Bone marrow (tissue), 2 donors: ENCODE measurements at regions not wholly inside any gene's neighbourhood (a gene's known extent, or its start where the extent isn't known, plus 50 kb on each side); places are given as distances from the start of the nearest gene placed in this dataset.
"Not testable (repeated sequence)": the region's sequence is repeated elsewhere in the genome, so short reads cannot be mapped to it uniquely, and the experiment has no call there.

Source experiments
- DNase-seq, 2 donors: peaks; one replicate each; lab custom pipeline; 2025; lab: John Stamatoyannopoulos, UW

DNA sequence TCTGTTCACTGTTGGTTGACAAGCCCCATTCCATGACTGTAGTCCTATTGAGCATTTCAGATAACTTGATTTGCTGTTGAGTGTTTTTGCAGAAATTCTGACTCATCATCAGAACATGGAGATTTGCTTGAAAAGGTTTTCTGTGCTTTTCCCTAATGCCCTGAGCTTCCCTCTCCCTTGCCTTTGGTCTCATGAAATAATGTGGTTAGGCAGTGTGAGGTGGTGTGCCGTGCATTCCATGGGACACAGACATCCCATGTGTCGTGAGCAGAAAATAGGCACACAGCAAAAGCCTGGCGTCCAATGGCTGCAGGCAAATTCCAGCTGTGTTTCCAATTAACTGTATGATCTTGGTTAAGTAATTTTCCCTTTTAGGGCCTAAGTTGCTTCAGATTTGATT is 197.4 kb downstream of the DLEU7 start:
- DNase-seq: no peak

DNA sequence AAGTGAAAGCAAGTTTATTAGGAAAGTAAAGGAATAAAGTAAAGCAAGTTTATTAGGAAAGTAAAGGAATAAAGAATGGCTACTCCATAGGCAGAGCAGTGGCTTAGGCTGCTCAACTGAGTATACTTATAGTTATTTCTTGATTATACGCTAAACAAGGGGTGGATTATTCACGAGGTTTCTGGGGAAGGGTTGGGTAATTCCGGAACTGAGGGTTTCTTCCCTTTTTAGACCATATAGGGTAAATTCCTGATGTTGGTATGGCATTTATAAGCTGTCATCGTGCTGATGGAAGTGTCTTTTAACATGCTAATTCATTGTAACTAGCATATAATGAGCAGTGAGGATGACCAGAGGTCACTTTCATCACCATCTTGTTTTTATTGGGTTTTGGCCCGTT is 194.3 kb downstream of the DLEU7 start:
- no peak for DNase-seq

DNA sequence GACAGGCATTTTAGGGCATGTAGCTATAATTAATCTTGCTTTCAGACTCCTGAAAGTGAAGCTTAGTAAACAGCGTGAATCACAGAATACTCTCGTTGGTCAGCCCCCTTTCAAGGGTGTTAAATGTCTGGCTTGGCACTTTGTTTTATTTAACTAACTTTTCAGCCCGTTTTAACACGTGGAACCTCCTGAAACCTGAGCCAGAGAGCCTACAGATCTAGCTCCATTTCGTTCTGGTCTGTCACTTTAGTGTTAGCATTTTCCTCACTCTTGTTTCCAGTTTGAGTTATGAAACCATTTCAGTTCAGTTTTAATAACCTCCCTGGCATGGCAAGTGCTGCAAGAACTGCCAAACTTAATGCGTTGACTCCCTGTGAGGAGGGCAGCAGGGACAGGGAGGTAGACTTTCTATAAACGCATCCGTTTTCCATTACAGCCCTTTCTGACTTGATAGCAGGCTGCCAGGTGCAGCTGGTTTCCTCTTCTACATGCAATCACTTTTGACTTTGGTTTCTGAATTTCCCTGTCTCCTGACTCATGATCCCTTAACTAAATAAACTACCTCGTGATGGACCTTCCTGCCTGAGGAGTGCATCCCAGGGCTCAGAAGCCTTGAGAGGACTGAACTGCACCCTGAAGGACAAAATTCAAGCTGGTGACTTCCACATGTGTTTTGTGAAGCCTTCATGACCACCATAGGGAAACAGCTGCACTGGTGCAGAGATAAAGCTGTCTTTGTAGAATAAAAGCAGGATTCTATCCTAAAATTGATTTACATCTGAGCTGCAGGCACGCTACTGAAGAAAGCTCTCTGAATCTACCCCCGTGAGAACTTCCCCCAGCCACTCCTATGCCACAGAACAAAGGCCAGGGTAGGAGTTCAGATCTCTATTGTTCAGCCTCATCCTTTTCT is 192.6 kb downstream of the DLEU7 start:
- no peak for DNase-seq

DNA sequence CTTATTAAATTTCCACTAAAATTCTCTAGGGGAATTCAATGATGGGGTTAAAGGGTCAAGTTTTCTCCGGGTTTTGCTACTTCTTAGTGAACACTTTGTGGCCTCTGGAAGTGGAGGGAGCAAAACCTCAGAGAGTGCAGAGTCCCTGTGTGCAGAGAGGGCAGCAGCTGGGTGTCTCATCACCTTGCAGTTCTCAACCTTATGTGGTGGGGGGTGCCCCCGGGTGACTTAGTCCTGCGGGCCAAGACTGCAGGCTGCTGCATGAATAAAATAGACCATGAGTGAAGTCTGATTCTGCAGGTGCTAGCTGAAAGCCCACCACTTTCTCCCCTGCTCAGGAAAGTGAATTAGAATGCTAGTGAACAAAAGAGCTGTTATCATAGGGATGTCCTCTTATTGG is 191.6 kb downstream of the DLEU7 start:
- no peak for DNase-seq

DNA sequence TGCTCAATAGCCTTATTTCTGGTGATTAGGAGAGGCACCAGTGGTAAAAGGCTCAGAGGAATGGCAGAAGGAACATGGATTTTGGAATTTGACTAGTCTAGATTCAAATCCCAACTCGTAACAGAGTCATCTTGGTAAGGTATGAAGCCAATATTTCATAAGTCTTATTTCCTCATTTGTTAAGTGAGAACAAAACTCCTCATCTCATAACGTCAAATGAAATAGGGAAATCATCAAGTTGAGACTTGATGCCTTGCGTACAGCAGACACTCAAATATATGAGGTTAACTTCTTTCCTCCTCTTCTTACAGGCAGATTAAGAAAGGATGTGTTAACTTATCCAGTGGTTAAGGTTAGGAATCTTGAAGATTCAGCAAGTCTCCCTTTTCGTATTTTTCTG is 189.2 kb downstream of the DLEU7 start:
- DNase-seq: no peak

DNA sequence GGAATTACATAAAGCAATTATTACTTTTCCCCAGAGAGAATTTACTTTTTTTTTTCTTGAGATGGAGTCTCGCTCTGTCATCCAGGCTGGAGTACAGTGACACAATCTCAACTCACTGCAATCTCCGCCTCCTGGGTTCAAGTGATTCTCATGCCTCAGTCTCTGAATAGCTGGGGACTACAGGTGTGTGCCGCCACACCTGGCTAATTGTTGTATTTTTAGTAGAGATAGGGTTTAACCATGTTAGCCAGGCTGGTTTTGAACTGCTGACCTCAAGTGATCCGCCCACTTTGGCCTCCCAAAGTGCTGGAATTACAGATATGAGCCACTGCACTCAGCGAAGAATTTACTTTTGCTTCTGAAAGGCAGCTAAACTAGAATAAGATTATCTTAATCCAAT is 181.6 kb downstream of the DLEU7 start:
- DNase-seq: not testable (repeated sequence)

DNA sequence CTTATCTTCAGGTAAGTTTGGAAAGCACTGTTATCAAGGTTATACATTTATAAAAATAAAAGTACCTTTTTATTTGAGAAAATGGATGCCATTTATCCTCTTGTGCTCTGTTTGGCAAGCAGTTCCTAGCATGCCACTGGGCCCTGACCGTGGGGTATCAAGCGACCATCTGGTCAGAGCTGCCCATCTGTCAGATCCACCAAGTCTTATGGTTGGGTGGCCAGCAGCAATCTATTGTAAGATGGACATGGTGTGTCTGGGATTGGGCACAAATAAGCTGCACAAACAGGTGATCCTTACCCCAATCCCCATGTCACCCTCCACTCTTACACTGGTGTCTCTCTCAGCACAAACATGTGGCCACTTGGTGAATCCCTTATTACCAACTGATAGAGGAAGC is 178.5 kb downstream of the DLEU7 start:
- no peak for DNase-seq

DNA sequence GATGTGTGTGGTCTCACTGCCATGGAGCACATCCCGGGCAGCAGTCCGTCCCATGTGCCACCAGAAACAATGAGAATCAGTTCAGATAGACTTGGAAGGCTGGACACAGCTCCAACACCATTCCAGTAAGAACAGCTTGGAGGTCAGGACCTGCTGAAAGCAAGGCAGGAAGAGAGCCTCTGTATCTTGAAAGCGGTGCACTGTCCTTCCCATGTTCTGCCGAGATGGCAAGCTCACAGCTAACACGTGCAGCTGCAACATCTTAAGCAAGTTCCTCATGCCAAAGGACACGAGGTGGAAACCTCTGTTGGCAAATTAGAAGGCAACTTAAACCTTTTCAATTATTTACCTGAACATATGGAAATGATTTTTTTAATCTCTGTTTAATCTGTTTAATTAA is 175.4 kb downstream of the DLEU7 start:
- no peak for DNase-seq

DNA sequence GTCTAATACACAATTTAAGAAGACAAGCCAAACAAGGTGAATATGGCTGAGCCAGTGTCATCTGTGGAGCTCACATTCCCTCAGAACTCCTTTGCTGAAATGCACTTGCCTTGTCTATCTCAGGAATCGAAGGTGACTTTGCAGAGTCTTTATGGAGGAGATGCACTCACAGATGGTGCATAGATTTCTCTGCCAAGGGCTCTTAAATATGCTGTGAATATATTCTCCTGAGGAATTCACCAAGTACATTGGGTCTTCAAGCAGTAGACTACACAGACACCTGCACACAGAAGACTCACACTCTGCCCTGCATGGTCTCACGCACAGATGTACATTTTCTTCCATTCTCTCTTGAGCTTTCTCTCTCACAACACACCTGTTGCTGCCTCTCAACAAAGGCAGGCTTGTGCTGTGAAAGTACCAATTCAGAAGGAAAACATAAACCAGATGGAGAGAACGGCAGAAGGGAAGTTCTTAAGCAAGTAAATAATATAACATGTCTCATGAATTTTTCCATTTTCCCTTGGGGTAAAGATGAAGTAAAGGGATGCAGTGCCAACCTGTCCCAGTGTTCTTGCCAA is 174.7 kb downstream of the DLEU7 start:
- no peak for DNase-seq

DNA sequence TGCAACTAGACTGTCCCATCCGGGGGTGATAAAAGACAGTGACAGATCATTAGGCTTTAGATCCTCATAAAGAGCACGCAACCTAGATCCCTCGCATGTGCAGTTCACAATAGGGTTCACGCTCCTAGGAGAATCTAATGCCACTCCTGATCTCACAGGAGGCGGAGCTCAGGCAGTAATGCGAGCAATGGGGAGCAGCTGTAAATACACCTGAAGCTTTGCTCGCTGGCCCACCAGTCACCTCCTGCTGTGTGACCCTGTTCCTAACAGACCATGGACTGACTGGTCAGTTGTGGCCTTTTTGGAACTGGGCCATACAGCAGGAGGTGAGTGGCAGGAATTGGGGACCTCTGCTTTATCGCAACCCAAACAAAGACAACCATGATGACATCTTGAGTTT is 173.2 kb downstream of the DLEU7 start:
- no peak for DNase-seq

DNA sequence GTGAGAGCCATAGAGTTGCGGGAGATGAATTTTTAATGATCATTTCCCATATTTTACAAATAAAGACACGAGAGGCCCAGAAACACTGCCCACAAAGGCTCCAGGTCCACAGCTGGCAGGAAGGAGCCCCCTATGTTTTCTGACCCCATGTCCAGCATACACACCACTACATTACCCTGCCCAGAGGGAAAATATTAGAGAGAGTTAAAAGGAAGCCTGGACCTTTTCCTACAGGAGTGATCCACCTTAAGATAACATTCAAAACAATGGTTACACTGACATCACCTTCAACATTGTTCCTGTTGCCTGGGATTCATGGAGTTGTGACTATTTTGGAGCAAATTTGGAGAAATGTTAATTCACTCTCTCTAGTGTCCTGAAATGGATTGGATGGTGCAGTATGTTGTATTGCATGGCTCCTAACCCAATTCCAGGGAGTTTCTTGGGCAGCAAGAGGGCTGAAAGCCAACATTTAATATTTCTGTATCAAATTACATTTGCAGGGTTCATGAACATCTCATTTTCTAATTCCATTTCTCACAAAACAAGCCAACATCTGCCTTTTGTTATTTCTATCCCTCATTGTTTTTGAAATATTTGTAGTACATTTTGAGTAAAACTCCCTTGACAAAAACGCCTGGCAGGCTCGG is 172.5 kb downstream of the DLEU7 start:
- no peak for DNase-seq

DNA sequence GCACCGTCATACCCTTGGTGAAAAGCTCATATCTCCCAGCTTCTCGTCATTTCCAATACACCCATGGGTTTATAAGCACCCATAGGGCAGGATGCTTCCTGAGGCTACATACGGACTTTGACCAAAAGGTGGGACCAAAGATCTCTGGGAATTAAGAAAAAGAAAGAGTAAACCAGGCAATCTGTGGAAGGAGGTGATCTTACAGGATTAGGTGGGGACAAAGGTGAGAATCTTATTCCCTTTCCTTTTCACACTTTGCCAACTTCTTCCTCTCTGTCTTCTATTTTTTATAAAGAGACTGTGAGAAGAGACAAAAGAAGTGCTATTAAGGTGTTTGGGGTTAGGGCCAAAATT is 172.0 kb downstream of the DLEU7 start:
- no peak for DNase-seq

DNA sequence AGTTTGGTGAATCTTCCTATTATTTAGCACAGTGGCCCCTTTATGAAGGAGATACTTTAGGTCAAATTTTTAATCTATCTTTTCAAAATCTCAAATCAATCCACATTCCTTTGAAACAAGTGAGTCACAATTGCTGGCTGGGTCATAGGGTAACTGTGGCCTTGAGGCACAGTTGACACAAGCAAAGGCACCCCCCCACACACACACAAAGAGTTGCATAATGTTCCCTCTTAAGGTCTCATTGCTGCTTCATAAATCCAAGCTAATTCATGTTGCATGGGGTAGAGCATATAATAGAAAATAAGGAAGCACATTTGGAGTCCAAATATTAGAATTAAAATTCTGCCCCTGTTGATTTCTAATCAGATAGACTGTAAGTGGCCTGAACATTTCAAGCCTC is 171.5 kb downstream of the DLEU7 start:
- DNase-seq: no peak

DNA sequence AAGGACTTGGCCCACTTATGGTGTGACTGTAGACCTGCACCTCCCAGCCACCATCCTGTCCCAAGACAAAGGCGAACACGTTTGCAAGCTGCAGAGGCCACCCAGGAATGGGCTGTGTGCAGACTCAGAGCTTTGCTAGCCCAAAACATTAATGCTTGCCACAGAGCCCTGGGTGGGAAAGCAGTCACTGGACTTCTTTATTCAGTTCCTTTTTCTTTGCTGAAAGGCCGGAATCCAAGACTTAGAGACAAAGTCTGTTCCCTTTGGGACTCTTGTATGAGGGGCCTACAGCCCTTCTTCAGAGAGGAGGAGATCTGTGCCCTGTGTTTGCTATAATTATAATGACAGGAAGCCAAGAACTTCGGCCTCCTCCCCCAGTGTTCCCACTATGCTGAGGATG is 167.8 kb downstream of the DLEU7 start:
- DNase-seq: no peak

DNA sequence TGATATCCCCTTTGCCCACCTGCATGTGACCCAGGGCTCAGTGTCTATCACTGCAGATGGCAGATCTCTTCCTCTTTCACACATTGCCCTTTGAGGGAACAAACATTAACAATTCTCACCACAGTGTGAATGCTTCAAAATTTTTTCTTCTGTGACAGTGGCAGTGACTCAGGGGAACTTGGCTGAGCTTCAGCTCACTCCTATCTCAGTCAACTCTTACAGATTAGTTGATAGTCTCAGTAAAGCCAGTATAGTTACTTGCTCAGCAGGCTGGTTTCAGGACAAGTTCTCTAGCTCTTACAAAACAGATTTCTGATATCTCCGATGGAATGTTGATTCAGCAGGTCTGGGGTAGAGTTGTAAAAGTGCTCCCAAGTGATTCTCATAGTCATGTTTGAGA is 166.9 kb downstream of the DLEU7 start:
- DNase-seq: peak in 1 of 2 donors; percentile 66

DNA sequence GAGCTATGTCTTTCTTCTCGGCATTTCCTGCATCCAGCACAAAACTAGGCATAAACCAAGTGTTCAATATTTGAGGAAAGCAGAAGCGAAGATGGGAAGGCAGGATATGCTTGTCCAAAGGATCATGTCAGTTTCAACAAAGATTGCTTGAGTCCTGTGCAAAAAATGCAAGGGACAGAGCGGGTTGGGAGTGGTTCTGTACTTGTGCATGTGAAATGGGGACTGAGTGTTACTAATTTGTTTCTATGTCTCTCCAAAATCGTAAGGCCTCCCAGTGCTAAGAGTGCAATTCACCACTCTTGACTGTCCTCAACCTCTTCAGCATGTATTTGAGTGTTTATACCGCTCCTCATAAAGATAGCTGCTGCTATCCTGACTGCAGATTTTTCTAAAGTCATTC is 166.2 kb downstream of the DLEU7 start:
- DNase-seq: no peak

DNA sequence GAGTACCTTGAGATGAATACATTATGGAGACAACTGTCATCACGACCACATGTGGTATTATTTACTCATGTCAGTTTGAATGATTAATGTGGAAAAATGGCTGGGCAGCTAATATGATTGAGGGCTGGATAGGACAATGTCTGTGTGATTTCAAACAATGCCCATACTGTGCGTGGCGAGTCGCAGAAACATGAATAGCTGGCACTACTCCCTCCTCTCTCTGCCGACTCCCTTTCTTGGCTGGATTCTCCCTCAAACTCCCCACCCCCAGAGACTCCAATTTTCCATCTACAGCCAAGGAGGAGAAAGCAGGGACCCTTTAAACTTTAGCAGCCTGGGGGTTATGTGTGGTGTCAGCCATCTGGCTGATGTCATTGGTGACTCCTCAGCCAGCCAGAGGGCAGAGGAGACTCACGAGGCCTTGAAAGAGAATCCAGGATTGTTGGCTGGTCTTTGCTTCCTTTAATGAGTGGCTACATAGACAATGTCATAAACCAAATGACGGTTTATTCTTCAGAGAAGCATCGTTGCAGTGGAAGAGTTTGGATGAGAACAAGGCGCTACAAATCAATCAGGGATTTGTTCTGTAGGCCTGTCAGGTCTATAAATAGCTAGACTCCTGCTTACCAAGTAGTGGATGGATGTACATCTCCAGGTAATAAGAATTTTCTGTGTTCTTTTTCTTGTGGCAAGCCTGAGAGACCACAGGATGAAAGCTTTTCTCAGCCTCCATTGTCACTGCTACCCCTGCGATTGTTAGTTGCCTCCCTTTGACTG is 165.6 kb downstream of the DLEU7 start:
- no peak for DNase-seq

DNA sequence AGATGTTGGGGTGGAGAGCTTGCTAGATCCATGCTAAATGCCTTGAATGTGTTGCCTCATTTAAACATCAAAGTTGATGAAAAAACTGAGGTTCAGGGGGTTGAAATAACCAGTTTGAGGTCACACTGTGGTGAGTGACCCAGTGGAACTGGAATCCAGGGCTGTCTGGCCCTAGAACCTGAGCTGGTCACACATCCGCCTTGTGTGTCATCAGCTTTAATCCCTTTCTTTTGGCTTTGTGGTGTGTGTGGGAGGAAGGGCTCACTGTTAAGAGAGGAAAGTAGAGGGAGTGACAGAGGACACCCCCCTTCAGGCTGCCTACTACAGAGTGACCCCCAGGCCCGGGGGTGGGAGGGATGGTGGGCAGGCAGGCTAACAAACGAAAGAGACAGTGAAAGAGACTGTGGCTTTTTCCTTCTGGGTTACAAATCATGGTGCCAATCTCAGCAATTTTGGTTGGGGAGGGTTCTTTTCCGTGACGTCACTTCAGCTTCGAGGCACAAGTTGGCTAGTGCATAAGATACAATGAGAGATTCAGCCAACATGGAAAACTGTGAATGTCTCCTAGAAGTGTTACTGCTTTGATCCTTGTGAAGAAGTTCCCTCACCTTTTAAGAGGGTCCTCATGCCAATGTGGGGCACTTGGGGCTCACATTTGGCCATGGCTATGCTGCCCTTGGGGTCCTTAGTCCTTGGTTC is 164.9 kb downstream of the DLEU7 start:
- DNase-seq: no peak

DNA sequence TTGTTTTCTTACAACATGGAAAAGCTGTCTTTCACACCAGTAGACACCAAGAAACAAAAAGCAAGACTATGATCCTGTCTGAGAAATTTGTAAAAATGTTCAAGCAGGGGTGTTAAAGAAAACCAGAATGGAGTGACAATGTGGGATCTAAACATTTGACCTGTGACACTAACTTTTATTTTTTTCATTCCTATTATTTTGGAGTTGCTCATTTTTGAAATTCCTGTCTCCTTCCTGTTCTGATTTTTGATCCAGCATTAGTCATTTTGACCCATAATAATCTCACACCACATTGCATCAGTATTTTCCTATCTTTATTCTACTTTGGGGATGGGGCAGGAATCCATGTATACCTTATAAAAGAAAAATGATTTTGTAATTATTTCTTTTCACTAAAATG is 164.2 kb downstream of the DLEU7 start:
- DNase-seq: no peak

DNA sequence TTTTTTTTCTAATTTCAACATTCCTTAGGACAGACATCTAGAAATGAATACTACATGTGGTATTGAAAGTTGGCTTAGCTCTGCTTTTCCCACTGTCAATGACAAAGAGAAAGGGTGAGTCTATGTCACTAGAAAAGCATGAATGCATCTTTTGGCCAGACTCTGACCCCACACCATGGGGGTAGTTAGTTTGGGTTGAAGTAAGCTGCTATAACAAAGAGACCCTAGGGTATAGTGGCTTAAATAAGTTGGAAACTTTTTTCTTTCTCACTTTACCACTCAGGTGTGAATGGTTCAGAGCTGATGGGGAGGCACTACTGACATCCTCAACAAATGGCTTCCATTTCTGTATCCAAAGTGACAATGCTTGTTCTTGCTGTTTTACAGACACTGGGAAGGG is 161.5 kb downstream of the DLEU7 start:
- no peak for DNase-seq

DNA sequence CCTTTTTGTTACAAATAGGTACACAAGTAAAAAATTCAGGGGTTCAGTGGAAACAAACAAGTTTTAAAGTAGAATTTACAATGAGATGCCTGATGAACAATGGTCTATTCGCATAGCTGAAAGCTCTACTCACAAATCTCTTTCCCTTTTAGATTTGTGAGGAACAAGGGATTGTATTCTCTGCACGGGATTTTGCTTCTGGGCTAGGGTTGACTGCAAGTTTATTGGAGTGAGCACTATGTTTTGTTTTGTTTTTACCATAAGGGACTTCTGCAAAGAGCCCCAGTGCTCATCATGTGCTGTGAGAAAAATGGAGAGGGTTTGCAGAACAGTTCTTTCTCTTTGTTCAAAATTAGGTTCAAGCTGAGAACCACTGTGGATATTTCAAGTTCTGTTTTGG is 160.5 kb downstream of the DLEU7 start:
- no peak for DNase-seq

DNA sequence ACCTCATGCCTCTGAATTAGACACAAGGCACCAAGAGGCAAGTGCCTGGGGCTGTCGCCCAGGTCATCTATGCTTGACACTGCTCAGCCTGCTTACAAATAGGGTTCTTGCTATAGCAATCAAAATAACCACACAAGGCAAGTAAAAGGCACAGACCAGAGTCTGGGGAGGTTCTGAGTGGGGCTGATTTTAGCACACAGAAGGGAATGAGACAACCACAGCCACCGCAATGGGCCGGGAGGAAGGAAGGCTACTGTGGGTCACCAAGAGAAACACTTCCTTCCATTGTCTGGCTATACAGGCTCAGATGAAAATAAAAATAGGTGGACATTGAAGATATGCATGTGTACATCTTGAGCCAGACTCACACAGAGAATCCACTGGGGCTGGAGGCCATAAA is 159.1 kb downstream of the DLEU7 start:
- DNase-seq: peak in 1 of 2 donors; percentile 28
